ENCODE measurements at regions not wholly inside any gene's neighbourhood (a gene's known extent, or its start where the extent isn't known, plus 50 kb on each side); places are given as distances from the start of the nearest gene placed in this dataset.

DNA sequence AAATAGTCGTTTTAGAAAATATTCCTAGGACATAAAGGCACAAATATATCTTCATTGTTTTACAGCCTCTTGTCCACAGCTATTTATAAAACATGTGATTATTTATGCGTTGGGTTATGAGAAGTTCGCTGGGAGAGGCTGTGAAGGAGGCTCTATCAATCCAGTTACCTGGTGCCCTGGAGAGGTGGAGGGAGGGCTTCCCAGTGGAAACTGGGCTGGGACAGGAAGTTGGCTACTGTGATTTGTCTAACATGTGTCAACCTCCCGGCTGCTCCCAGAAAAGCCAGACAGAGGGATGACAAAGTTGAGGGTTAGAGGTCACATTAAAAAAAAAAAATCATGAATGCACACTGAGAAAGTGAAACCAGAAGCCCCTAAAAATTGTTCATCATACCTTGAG, 346.5 kb downstream of the ZNF536 start:
- Histone ChIP-seq H3K4me3 (no peak overlapping the region), H3K36me3 (ENCODE audit: low read depth) (no peaks in the 10 kb centered on the region), H3K4me1 (ENCODE audit: low read depth) (peaks cover 6% of the 10 kb centered on the region), H3K9me3 (no peaks in the 10 kb centered on the region)
- no peak for TF ChIP-seq CTCF (IDR thresholded peaks at IDR 0.05)
- no peak for DNase-seq
- peak; percentile 42 for ATAC-seq
- intact Hi-C loops (cut with DNase I, micrococcal nuclease), result no loop called here

DNA sequence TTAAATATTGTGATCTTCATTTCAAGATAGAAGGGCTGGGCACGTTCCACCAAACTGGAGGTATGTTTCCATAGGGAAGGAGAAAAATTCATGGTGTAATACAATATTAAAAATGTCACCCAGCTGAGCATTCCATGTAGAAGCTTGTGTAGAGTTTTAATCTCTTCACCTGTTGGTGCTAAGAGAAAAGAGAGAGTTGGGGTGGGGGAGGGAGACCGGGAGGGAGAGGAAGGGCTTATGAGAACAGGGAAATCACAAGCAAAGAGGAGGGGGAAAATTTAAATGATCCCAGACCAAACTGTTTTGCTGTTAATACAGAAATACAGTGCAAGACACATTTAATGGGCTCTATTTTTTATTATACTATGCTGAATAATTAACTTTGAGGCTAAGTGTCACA, 345.8 kb downstream of the ZNF536 start:
- TF ChIP-seq CTCF (IDR thresholded peaks at IDR 0.05), result no peak
- H3K4me3 ChIP-seq, result no peak overlapping the region
- intact Hi-C loops (cut with DNase I, micrococcal nuclease), result no loop called here

DNA sequence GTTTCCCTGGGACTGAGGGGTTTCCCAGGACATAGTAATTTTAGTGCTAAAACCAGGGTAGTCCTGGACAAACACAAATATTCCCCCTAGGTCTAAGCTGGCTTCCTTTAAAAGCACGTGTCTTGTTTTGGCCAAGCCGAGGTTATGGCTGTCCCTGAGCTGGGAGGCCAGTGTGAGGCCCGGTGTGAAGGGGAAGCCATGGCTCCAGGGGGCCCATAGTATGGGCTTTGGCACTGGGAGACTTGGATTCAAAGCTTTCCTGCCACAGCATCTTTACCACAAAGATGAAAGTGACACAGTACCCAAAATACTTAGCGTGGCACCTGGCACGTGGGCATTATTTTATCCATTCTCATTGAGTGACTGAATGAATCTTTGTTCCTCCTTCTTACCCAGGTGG, 345.2 kb downstream of the ZNF536 start:
- no peak for DNase-seq
- intact Hi-C loops (cut with DNase I, micrococcal nuclease), result no loop called here
- no peaks in the 10 kb centered on the region for H3K36me3 ChIP-seq (ENCODE audit: low read depth)
- no peak overlapping the region for H3K4me3 ChIP-seq
- no peaks in the 10 kb centered on the region for H3K9me3 ChIP-seq
- H3K4me1 ChIP-seq (ENCODE audit: low read depth), result peaks cover 6% of the 10 kb centered on the region
- TF ChIP-seq CTCF (IDR thresholded peaks at IDR 0.05), result no peak
- ATAC-seq, result no peak

More for the DNA sequence above, 345.8 kb downstream of the ZNF536 start:
- ATAC-seq (no peak), DNase-seq (no peak)
- Histone ChIP-seq H3K9me3 (no peaks in the 10 kb centered on the region), H3K36me3 (ENCODE audit: low read depth) (no peaks in the 10 kb centered on the region), H3K4me1 (ENCODE audit: low read depth) (peaks cover 6% of the 10 kb centered on the region)

DNA sequence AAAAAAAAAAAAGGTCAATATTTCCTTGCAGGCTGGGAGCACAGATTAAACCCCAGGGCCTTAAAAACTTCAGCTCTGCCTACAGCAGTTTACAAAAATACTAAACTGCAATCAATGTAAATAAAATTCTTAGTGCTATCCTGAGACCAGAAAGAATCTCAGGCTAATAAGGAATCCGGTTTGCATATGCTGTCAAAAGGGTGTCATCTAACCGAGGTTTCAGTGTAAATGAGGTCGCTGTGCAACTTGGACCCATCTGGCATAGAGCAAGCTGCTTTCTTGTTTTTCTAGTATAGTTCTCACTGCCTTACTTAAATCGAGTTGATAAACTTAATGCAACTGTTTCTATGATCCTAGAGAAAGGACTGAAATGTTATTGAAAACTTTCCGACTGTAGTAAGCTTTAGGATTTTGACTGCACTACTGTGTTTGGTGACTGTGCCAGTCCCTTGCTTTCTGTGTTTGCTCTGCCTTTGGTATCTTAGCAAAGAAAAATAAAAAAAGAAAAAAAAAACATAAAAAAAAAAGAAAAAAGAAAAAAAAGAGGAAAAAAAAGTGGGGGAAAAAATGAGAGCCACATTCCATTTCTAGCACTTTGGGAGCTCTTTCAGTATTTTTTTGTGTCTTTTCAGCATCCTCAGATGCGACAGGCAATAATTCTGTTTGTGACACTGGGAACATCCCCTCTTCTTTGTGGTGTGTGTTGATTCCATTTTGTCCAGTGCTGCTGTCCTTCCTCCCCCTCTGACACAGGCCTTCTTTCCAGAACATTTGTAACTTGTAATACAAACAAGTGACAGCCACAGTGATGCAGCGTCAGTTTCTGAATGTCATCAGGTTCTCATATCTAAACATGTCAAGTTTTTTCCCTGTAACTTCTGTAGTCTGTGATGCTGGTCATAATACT, 340.5 kb downstream of the ZNF536 start:
- intact Hi-C loops (cut with DNase I, micrococcal nuclease), result no loop called here
- Histone ChIP-seq H3K9me3 (no peaks in the 10 kb centered on the region), H3K4me3 (no peak overlapping the region), H3K4me1 (ENCODE audit: low read depth) (no peaks in the 10 kb centered on the region), H3K36me3 (ENCODE audit: low read depth) (no peaks in the 10 kb centered on the region)
- DNase-seq (no peak), ATAC-seq (no peak)
- no peak for TF ChIP-seq CTCF (IDR thresholded peaks at IDR 0.05)

- ATAC-seq, result no peak
- TF ChIP-seq CTCF (IDR thresholded peaks at IDR 0.05), result no peak
- no peak for DNase-seq
Observed at GRCh38 chr19:30711826-30712225, 339.6 kb downstream of the ZNF536 start.

More at GRCh38 chr19:30711826-30712225, 339.6 kb downstream of the ZNF536 start:
- Histone ChIP-seq H3K4me1 (ENCODE audit: low read depth) (no peaks in the 10 kb centered on the region), H3K9me3 (no peaks in the 10 kb centered on the region), H3K4me3 (no peak overlapping the region), H3K36me3 (ENCODE audit: low read depth) (no peaks in the 10 kb centered on the region)
- intact Hi-C loops (cut with DNase I, micrococcal nuclease), result no loop called here
